Fibroblast of lung (primary cell): ENCODE measurements at regions not wholly inside any gene's neighbourhood (a gene's known extent, or its start where the extent isn't known, plus 50 kb on each side); places are given as distances from the start of the nearest gene placed in this dataset.
"Not testable (repeated sequence)": the region's sequence is repeated elsewhere in the genome, so short reads cannot be mapped to it uniquely, and the experiment has no call there.

Source experiments
- DNase-seq, 2 donors: peaks; one replicate each; pipeline versions ENCODE4 v3.0.0 to v3.0.0-alpha.2; 2010; ENCODE audit warnings: low read depth in 2 of 2
- H2AFZ ChIP-seq: 2 replicates; pipeline ENCODE4 v1.5.1; 2012; ENCODE audit warnings: low read length, control low read depth, inconsistent platforms
- H3K27ac ChIP-seq: 2 replicates; pipeline ENCODE4 v1.5.1; 2011; ENCODE audit warnings: low read length, control low read depth; ENCODE audit not compliant: insufficient read depth
- H3K27me3 ChIP-seq: 2 replicates; pipeline ENCODE4 v1.5.1; 2011; ENCODE audit warnings: mild to moderate bottlenecking, low read length; ENCODE audit not compliant: control insufficient read depth, insufficient read depth
- H3K36me3 ChIP-seq: 2 replicates; pipeline ENCODE4 v1.5.1; 2011; ENCODE audit warnings: low read length; ENCODE audit not compliant: control insufficient read depth, insufficient read depth
- H3K4me1 ChIP-seq: 2 replicates; pipeline ENCODE4 v1.5.1; 2011; ENCODE audit warnings: low read length; ENCODE audit not compliant: control insufficient read depth, insufficient read depth; ENCODE audit errors: extremely low read depth
- H3K4me2 ChIP-seq: 2 replicates; pipeline ENCODE4 v1.5.1; 2011; ENCODE audit warnings: low read length, control low read depth; ENCODE audit not compliant: insufficient read depth; ENCODE audit errors: extremely low read depth
- H3K4me3 ChIP-seq, 4 experiments: fragments of 200-600 bp in 1 of 4; sonication (generic) in 1 of 4; replicated peaks in 1 of 4; 2 replicates each; pipeline ENCODE4 v1.5.1; 2011 to 2016; ENCODE audit warnings: low read length in 4 of 4, low read depth in 3 of 4, mild to moderate bottlenecking in 3 of 4, control low read depth in 2 of 4, inconsistent platforms in 1 of 4, mixed read lengths in 1 of 4; ENCODE audit not compliant: insufficient read depth in 1 of 4; ENCODE audit errors: control extremely low read depth in 1 of 4
- H3K79me2 ChIP-seq: 2 replicates; pipeline ENCODE4 v1.5.1; 2012; ENCODE audit warnings: mild to moderate bottlenecking, low read length, inconsistent platforms; ENCODE audit not compliant: control insufficient read depth, insufficient read depth
- H3K9ac ChIP-seq: 2 replicates; pipeline ENCODE4 v1.5.1; 2011; ENCODE audit warnings: mild to moderate bottlenecking, low read length, control low read depth; ENCODE audit not compliant: insufficient read depth
- H3K9me3 ChIP-seq: 2 replicates; pipeline ENCODE4 v1.5.1; 2012; ENCODE audit warnings: low read depth, low read length; ENCODE audit not compliant: control insufficient read depth, insufficient read depth
- H4K20me1 ChIP-seq: 2 replicates; pipeline ENCODE4 v1.5.1; 2011; ENCODE audit warnings: low read length; ENCODE audit not compliant: control insufficient read depth, insufficient read depth; ENCODE audit errors: extremely low read depth
- CTCF ChIP-seq, 2 donors: IDR thresholded peaks in 1 of 2; conservative IDR thresholded peaks in 1 of 2; 1 replicate in 1 of 2; 2 replicates in 1 of 2; pipeline ENCODE4 v1.5.1; 2011 to 2012; ENCODE audit warnings: low read length in 2 of 2, control low read depth in 1 of 2, inconsistent platforms in 1 of 2, low read depth in 1 of 2, mild to moderate bottlenecking in 1 of 2
- EZH2 ChIP-seq: IDR thresholded peaks from 2 replicates; pipeline ENCODE4 v1.5.1; 2012; ENCODE audit warnings: low read length, control low read depth, mild to moderate bottlenecking; ENCODE audit errors: missing control alignments

DNA sequence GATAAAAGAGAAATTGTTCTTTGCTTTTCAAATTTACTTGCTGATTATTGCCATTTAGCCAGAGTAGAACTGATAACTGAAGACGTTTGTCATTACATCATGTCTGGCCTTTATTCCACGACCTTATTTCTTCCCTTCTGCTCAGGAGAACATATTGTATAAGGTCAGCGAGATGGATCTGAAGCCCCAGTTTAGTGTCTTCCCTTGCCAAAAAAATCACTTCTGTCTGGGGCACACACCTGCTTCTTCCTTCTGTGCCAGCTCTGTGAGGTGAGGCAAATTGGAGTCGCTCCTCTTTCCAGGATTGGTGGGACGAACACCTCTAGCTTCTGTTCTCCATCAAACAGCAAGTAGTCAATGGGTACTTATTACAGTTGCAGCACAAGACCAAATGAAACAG, 250.3 kb upstream of the CRBN start:
- DNase-seq, result no peak
- no peaks in the 10 kb centered on the region for H3K79me2 ChIP-seq
- H3K9me3 ChIP-seq, result no peaks in the 10 kb centered on the region
- H3K27me3 ChIP-seq, result no peaks in the 10 kb centered on the region
- H3K4me3 ChIP-seq, result no peak overlapping the region
- no peak overlapping the region for H3K9ac ChIP-seq
- TF ChIP-seq CTCF (conservative IDR thresholded peaks at IDR 0.05 in 1 of 2, IDR thresholded peaks at IDR 0.05 in 1 of 2; ENCODE audit: low read depth in 1 of 2, low read length in 2 of 2) (no peak), EZH2 (no peak)
- no peaks in the 10 kb centered on the region for H3K36me3 ChIP-seq
- H2AFZ ChIP-seq, result no peak overlapping the region
- H3K27ac ChIP-seq, result no peak overlapping the region
- no peak overlapping the region for H3K4me2 ChIP-seq
- no peaks in the 10 kb centered on the region for H4K20me1 ChIP-seq
- H3K4me1 ChIP-seq, result no peaks in the 10 kb centered on the region

DNA sequence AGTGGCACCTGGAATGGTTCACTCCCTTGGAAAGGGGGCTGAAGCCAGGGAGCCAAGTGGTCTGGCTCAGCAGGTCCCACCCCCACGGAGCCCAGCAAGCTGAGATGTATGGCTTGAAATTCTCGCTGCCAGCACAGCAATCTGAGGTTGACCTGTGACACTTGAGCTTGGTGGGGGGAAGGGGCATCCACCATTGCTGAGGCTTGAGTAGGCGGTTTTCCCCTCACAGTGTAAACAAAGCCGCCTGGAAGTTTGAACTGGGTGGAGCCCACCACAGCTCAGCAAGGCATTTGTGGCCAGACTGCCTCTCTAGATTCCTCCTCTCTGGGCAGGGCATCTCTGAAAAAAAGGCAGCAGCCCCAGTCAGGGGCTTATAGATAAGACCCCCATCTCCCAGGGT, 228.2 kb upstream of the CRBN start:
- H3K36me3 ChIP-seq, H3K4me2 ChIP-seq, H4K20me1 ChIP-seq, H3K9ac ChIP-seq, H3K4me3 ChIP-seq, H3K27ac ChIP-seq, H3K27me3 ChIP-seq, H3K79me2 ChIP-seq, H3K9me3 ChIP-seq, DNase-seq, H2AFZ ChIP-seq, H3K4me1 ChIP-seq: not testable (repeated sequence)

GRCh38 chr3:3405131-3405530, 225.6 kb upstream of the CRBN start:
- no peak overlapping the region for H3K4me3 ChIP-seq

More at GRCh38 chr3:3405131-3405530, 225.6 kb upstream of the CRBN start:
- H4K20me1 ChIP-seq, result no peaks in the 10 kb centered on the region
- no peak overlapping the region for H3K27ac ChIP-seq
- H3K4me2 ChIP-seq, result no peak overlapping the region
- no peak for TF ChIP-seq CTCF (conservative IDR thresholded peaks at IDR 0.05 in 1 of 2, IDR thresholded peaks at IDR 0.05 in 1 of 2; ENCODE audit: low read depth in 1 of 2, low read length in 2 of 2)
- TF ChIP-seq EZH2, result no peak
- no peak overlapping the region for H3K9ac ChIP-seq
- H3K79me2 ChIP-seq, result no peaks in the 10 kb centered on the region
- no peaks in the 10 kb centered on the region for H3K36me3 ChIP-seq
- H3K27me3 ChIP-seq, result no peaks in the 10 kb centered on the region
- no peak for DNase-seq
- no peaks in the 10 kb centered on the region for H3K9me3 ChIP-seq
- H2AFZ ChIP-seq, result no peak overlapping the region
- no peaks in the 10 kb centered on the region for H3K4me1 ChIP-seq
